ENCODE measurements at regions not wholly inside any gene's neighbourhood (a gene's known extent, or its start where the extent isn't known, plus 50 kb on each side); places are given as distances from the start of the nearest gene placed in this dataset.

GRCh38 chr20:4406627-4407026, 157.5 kb upstream of the ADRA1D start:
- no peaks in the 10 kb centered on the region for H3K9me3 ChIP-seq (ENCODE audit: low read length)
- H4K20me1 ChIP-seq (ENCODE audit: insufficient read depth): no peaks in the 10 kb centered on the region
- H3K27me3 ChIP-seq (ENCODE audit: insufficient read depth, low read depth, low read length): no peaks in the 10 kb centered on the region
- H3K27ac ChIP-seq (ENCODE audit: low read length): no peak overlapping the region
- H3K4me2 ChIP-seq (ENCODE audit: low read length): no peak overlapping the region
- no peaks in the 10 kb centered on the region for H3K79me2 ChIP-seq (replicated peaks; ENCODE audit: insufficient read depth, low read length)
- H3K36me3 ChIP-seq (ENCODE audit: insufficient read depth, low read length): no peaks in the 10 kb centered on the region
- H3K9ac ChIP-seq (ENCODE audit: low read length): no peak overlapping the region
- no peak overlapping the region for H2AFZ ChIP-seq (ENCODE audit: low read depth, low read length)
- TF ChIP-seq EZH2 (IDR thresholded peaks at IDR 0.05; ENCODE audit: borderline replicate concordance, insufficient read depth, low read length, poor library complexity, severe bottlenecking) (no peak), EP300 (conservative IDR thresholded peaks at IDR 0.05; ENCODE audit: poor library complexity, severe bottlenecking) (no peak), RAD21 (conservative IDR thresholded peaks at IDR 0.05) (no peak), REST (IDR thresholded peaks at IDR 0.05; ENCODE audit: borderline replicate concordance) (no peak), CTCF (IDR thresholded peaks at IDR 0.05; ENCODE audit: poor library complexity, severe bottlenecking) (no peak), MXI1 (conservative IDR thresholded peaks at IDR 0.05; ENCODE audit: poor library complexity, severe bottlenecking) (no peak), SMC3 (conservative IDR thresholded peaks at IDR 0.05; ENCODE audit: poor library complexity) (no peak), TAF1 (IDR thresholded peaks at IDR 0.05; ENCODE audit: low read depth) (no peak), POLR2AphosphoS5 (IDR thresholded peaks at IDR 0.05) (no peak)
- no peak overlapping the region for H3K4me3 ChIP-seq (ENCODE audit: low read length)
- no peaks in the 10 kb centered on the region for H3K9me2 ChIP-seq (ENCODE audit: insufficient read depth, low read length)
- H3F3A ChIP-seq (ENCODE audit: insufficient read depth, low read length, poor library complexity, severe bottlenecking): no peaks in the 10 kb centered on the region

GRCh38 chr20:4401601-4402000, 152.5 kb upstream of the ADRA1D start:
- Histone ChIP-seq H3K9me2 (ENCODE audit: insufficient read depth, low read length) (no peaks in the 10 kb centered on the region), H3K4me2 (ENCODE audit: low read length) (no peak overlapping the region), H3K79me2 (replicated peaks; ENCODE audit: insufficient read depth, low read length) (no peaks in the 10 kb centered on the region), H3F3A (ENCODE audit: insufficient read depth, low read length, poor library complexity, severe bottlenecking) (no peaks in the 10 kb centered on the region), H3K27ac (ENCODE audit: low read length) (no peak overlapping the region), H3K27me3 (ENCODE audit: insufficient read depth, low read depth, low read length) (no peaks in the 10 kb centered on the region), H2AFZ (ENCODE audit: low read depth, low read length) (no peak overlapping the region), H3K9ac (ENCODE audit: low read length) (no peak overlapping the region), H3K9me3 (ENCODE audit: low read length) (no peaks in the 10 kb centered on the region), H3K36me3 (ENCODE audit: insufficient read depth, low read length) (no peaks in the 10 kb centered on the region), H3K4me3 (ENCODE audit: low read length) (no peak overlapping the region), H4K20me1 (ENCODE audit: insufficient read depth) (no peaks in the 10 kb centered on the region)
- TF ChIP-seq EP300 (conservative IDR thresholded peaks at IDR 0.05; ENCODE audit: poor library complexity, severe bottlenecking): no peak
- no peak for TF ChIP-seq EZH2 (IDR thresholded peaks at IDR 0.05; ENCODE audit: borderline replicate concordance, insufficient read depth, low read length, poor library complexity, severe bottlenecking)
- no peak for TF ChIP-seq TAF1 (IDR thresholded peaks at IDR 0.05; ENCODE audit: low read depth)
- TF ChIP-seq RAD21 (conservative IDR thresholded peaks at IDR 0.05): no peak
- no peak for TF ChIP-seq CTCF (IDR thresholded peaks at IDR 0.05; ENCODE audit: poor library complexity, severe bottlenecking)
- TF ChIP-seq SMC3 (conservative IDR thresholded peaks at IDR 0.05; ENCODE audit: poor library complexity): no peak
- TF ChIP-seq POLR2AphosphoS5 (IDR thresholded peaks at IDR 0.05): no peak
- no peak for TF ChIP-seq MXI1 (conservative IDR thresholded peaks at IDR 0.05; ENCODE audit: poor library complexity, severe bottlenecking)
- no peak for TF ChIP-seq REST (IDR thresholded peaks at IDR 0.05; ENCODE audit: borderline replicate concordance)
